Stimulated activated CD4-positive, alpha-beta T cell treated with anti-CD3 and anti-CD28 coated beads, Interleukin-12 subunit alpha, Interleukin-12 subunit beta, amount 100 ng/mL, for 4 hours (primary cell): ENCODE measurements at regions not wholly inside any gene's neighbourhood (a gene's known extent, or its start where the extent isn't known, plus 50 kb on each side); places are given as distances from the start of the nearest gene placed in this dataset.

Source experiments
- DNase-seq: peaks from one replicate; pipeline ENCODE4 v3.0.0-alpha.2; 2020

- no peak for DNase-seq
Measured at GRCh38 chr5:7018601-7019000, 305.4 kb downstream of the TENT4A start.

DNA sequence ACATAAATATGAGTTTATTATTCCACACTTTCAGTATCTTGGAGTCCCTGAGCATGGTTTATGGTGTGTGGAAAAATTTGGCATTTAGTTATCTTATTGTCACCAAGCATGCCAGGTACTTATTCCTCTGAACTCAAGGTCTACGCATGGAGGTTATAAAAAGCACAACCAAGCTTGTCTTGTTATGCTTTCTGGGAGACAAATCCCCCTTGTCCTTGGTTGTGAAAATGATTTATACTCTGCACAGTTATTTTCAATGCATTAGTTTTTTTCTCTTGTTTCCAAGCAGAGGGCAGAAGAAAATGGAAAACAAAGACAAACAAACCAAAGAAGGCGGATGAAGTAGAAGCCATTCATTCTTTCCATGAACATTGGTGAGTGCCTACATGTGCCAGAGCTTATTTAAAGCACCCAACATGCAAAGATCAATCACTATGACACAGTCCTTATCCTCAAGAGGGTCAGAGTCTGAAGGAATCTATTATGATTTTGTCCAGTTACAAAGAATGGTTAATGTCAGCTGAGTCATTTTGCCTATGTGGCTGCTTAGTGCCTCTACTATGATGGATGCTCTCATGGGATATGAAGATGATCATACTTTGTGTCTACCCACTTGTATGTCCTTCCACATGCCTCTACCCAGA, 323.1 kb downstream of the TENT4A start:
- DNase-seq, result no peak

GRCh38 chr5:7039074-7039473, 325.8 kb downstream of the TENT4A start:
- DNase-seq, result no peak

GRCh38 chr5:7040111-7040510, 326.9 kb downstream of the TENT4A start:
- no peak for DNase-seq

- no peak for DNase-seq
Measured at GRCh38 chr5:7043797-7044196, 330.6 kb downstream of the TENT4A start.

GRCh38 chr5:7047511-7048261, 334.5 kb downstream of the TENT4A start:
- no peak for DNase-seq

- DNase-seq, result no peak
Measured at GRCh38 chr5:7050986-7051385, 337.8 kb downstream of the TENT4A start.

DNA sequence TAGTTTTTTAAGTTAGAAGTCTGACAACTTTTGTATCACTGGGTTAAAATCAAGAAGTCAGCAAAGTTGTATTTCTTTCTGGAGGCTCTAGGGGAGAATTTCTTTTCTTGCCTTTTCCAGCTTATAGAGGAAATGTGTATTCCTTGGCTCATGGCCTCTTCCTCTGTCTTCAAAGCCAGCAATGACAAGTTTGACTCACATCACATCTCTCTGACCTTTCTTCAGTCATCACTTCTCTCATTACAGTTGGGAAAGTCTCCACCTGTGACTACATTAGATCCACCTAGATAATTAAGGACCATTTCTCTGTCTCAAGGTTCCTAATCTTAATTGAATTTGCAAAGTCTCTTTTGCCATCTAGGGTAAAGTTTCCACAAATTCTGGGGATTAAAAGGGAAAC, 339.9 kb downstream of the TENT4A start:
- no peak for DNase-seq

- DNase-seq, result no peak
Measured at GRCh38 chr5:7053528-7054209, 340.4 kb downstream of the TENT4A start.

- DNase-seq, result no peak
Measured at GRCh38 chr5:7066471-7067235, 329.3 kb upstream of the ADCY2 start.

DNA sequence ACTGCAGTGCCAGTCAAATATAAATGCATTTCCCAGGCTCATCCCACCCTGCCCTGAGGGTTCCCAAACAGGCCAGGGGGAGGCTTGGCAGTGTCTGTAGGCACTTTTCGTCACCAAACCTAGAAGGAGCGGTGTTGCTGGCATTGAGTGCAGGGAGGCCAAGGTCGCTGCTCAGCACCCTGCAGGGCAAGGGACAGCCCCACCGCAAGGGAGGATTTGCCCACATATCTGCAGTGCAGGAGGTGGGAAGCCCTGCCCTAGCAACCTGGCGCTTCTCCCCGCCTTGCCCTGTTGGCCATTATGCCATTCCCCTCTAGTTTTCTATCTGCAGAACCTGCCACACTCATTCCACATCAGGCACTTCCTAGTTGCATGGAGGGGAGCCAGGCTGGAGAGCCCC, 327.8 kb upstream of the ADCY2 start:
- DNase-seq, result no peak

DNA sequence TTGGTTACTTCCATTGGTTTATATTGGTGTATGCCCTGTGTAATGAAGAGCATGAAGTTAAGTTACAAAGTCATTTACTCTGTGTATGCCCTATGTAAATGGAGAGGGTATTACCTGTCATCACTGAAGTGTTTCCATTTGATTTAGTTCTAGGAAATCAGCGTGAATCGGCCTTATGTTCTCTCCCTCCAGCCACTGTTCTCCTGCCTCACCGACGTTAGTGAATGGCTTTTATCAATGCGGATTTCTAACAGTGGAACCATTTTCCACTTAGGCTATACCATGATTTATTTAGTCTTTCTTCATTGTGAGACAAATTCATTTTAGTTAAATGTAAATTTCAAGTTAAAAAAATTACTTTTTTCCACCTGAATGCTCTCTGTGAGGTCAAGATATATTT, 327.0 kb upstream of the ADCY2 start:
- DNase-seq, result no peak

DNA sequence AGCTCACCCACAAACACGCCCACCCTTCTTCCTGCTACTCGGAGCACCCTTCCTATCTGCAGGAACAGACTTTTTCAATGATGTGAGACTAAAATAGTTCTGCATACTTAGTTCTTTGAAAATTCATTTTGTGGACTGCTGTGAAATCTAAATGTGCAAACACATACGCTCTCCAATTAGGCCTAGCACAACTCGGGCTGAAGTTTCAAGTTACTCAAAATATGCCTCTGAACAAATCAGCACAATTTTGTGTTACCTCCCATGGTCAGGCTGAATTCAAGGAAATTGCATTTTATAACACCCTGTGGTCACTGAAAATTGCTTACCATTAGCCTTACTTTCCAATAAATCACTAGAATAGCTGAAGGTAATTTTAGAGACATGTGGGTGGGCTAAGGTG, 323.8 kb upstream of the ADCY2 start:
- DNase-seq, result no peak

DNA sequence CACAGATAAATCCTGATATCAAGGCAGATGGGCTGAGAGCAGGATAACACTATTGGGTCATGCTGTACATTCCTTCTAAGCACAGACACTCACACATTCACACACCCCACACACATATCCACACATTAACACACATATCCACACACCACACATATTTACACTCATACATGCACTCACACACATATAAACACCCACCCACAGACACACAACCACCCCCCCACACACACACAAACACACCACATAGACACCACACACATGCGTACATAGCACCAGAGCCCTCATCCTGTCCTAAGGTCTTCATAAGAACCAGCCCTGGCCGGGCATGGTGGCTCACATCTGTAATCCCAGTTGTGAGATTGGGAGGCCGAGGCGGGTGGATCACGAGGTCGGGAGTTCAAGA, 322.3 kb upstream of the ADCY2 start:
- no peak for DNase-seq

DNA sequence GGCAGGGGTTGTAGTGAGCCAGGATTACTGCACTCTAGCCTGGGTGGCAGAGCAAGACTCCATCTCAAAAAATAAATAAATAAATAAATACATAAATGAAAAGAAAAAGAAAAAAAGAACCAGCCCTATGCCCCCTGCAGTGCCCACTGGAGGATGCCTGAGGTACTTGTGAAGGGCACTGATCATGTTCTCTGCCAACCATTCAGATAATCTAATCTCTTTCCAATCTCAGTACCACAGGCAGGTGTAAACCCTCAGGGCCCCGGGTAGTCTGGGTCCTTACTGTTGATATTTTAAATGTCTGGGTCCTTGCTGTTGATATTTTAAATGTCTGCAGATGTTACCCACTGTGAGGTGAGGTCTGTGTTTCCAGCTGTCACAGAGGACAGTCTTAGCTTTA, 321.8 kb upstream of the ADCY2 start:
- DNase-seq, result no peak

- no peak for DNase-seq
Measured at GRCh38 chr5:7075470-7075869, 320.5 kb upstream of the ADCY2 start.

- DNase-seq, result no peak
Measured at GRCh38 chr5:7078101-7078500, 317.8 kb upstream of the ADCY2 start.

GRCh38 chr5:7078901-7079300, 317.0 kb upstream of the ADCY2 start:
- DNase-seq, result no peak

GRCh38 chr5:7080501-7080900, 315.4 kb upstream of the ADCY2 start:
- DNase-seq, result no peak

DNA sequence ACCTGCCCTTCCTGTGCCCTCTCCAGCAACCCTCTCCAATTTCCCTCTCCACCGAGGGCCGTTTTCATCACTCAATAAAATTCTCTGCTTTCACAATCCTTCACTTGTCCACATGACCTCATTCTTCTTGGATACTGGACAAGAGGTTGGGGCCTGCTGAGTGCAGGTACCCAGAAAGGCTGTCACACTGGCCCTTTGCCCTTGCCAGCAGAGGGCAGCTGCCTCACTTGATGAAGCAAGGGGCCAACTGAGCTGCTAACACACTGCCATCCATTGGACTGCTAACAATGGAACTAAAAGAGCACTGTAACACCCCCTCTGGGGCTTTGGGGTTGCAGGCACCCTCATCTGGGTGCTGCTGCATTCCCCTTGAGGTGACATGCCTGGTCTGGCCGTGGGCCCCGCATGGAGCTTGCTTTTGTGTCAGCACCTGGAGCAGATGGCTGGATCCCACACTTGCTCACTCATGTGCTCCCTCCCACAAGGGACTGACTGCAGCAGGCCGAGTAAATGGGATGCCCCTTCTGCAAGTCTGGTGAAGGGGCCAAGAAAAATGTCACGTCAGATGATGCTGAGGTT, 308.1 kb upstream of the ADCY2 start:
- no peak for DNase-seq

GRCh38 chr5:7088849-7089248, 307.1 kb upstream of the ADCY2 start:
- DNase-seq, result no peak

DNA sequence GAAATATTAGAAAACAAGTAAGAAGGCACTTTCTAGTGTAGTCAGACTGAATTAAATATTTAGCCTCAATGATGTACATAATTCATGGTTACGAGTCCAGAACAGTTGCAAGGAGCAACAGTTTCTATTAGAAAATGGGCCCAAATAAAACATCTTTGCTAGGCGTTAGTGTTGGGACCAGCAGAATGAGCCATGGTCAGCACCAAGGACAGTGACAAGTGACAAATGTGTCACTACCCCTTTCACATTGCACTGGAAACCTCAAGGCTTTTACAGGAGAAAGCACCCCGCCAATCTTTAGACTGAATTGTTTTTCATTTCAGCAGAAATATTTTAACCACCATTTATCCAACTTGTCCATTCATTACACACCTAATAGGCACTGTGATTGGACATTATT, 301.3 kb upstream of the ADCY2 start:
- DNase-seq, result no peak

GRCh38 chr5:7096294-7096693, 299.6 kb upstream of the ADCY2 start:
- no peak for DNase-seq
